ENCODE measurements at regions not wholly inside any gene's neighbourhood (a gene's known extent, or its start where the extent isn't known, plus 50 kb on each side); places are given as distances from the start of the nearest gene placed in this dataset.

DNA sequence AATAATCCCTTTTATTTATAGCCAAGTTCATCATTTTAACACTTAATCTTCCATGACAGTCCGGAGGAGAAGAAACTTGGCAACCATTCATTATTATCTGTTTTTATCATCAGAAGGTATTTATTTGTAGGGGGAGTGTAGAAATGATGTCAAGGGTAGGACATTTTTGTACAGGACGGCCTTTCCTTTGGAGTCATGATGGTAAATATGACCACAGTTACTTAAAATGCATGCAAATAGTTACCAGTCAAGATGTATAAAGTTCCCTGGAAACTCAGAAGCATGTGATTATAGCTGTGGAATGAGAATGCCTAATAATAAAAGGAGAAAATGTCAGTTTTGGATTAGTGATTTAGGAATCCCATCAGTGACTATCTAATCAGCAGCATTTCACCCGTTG lies 183.1 kb upstream of the PRPS1L1 start:
- WGBS, 3 donors: 42 to 52% (median 43%) methylated on average over 3 of the region's 3 CpGs
- intact Hi-C loops (cut with DNase I): no loop called here
- Histone ChIP-seq H3K4me3 (no peak overlapping the region), H3K27ac (no peak overlapping the region), H3K27me3 (ENCODE audit: insufficient read depth in 3 of 3, low read length in 2 of 3) (no peaks in the 10 kb centered on the region), H3K9me3 (no peaks in the 10 kb centered on the region), H3K4me1 (no peaks in the 10 kb centered on the region), H3K36me3 (ENCODE audit: insufficient read depth in 1 of 2, low read depth in 1 of 2) (no peaks in the 10 kb centered on the region)
- ATAC-seq: no peak
- no peak for DNase-seq
- TF ChIP-seq, protein P1, sequence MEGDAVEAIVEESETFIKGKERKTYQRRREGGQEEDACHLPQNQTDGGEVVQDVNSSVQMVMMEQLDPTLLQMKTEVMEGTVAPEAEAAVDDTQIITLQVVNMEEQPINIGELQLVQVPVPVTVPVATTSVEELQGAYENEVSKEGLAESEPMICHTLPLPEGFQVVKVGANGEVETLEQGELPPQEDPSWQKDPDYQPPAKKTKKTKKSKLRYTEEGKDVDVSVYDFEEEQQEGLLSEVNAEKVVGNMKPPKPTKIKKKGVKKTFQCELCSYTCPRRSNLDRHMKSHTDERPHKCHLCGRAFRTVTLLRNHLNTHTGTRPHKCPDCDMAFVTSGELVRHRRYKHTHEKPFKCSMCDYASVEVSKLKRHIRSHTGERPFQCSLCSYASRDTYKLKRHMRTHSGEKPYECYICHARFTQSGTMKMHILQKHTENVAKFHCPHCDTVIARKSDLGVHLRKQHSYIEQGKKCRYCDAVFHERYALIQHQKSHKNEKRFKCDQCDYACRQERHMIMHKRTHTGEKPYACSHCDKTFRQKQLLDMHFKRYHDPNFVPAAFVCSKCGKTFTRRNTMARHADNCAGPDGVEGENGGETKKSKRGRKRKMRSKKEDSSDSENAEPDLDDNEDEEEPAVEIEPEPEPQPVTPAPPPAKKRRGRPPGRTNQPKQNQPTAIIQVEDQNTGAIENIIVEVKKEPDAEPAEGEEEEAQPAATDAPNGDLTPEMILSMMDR (IDR thresholded peaks at IDR 0.05): no peak

DNA sequence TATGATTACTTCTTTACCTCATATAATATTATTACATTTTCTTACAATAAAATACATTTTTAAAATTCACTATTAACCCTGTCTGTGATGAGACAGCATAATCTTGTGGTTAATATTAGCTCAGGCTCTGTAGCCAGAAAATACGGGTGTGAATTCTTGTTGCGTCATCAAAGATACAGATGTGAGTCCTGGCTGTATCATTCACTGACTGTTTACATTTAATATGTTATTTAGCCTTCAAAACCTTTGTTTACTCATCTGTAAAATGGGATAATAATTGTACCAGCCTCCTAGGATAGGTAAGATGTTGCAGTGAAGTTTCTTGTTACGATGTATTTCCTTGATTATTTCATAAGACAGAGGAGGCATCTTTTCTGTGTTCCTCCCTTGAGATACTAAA lies 184.7 kb upstream of the PRPS1L1 start:
- DNase-seq (no peak), ATAC-seq (no peak)
- WGBS, 3 donors: 59 to 63% (median 60%) methylated on average over 3 of the region's 3 CpGs
- Histone ChIP-seq H3K27ac (no peak overlapping the region), H3K4me1 (no peaks in the 10 kb centered on the region), H3K36me3 (ENCODE audit: insufficient read depth in 1 of 2, low read depth in 1 of 2) (no peaks in the 10 kb centered on the region), H3K27me3 (ENCODE audit: insufficient read depth in 3 of 3, low read length in 2 of 3) (no peaks in the 10 kb centered on the region), H3K9me3 (no peaks in the 10 kb centered on the region), H3K4me3 (no peak overlapping the region)
- intact Hi-C loops (cut with DNase I): no loop called here
- TF ChIP-seq, protein P1 (IDR thresholded peaks at IDR 0.05): no peak

DNA sequence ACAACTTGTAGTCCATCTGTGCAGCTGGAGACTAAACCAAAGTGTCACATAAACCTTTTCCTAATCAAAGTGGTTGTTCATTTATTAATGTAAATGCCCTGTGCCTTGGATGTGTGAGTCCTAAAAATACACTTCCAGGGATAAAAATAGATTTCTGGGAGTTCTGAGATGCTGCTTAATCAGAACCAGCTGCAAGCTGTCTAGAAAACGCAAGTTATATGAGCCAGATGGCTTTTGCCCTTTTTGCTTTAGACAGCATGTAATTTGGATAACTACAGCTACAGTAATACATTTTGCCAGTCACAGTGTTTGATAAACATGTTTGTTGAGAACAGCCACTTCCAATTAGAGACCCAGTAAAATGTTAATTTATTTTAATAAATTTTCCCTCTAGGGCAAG lies 185.1 kb upstream of the PRPS1L1 start:
- DNase-seq (no peak), ATAC-seq (no peak)
- Histone ChIP-seq H3K27me3 (ENCODE audit: insufficient read depth in 3 of 3, low read length in 2 of 3) (no peaks in the 10 kb centered on the region), H3K27ac (no peak overlapping the region), H3K4me1 (no peaks in the 10 kb centered on the region), H3K9me3 (no peaks in the 10 kb centered on the region), H3K4me3 (no peak overlapping the region), H3K36me3 (ENCODE audit: insufficient read depth in 1 of 2, low read depth in 1 of 2) (no peaks in the 10 kb centered on the region)
- TF ChIP-seq, protein P1 (IDR thresholded peaks at IDR 0.05): no peak
- 5 to 20% (median 12%) methylated on average over 1 of the region's 1 CpG for WGBS, 3 donors
- intact Hi-C loops (cut with DNase I): no loop called here

DNA sequence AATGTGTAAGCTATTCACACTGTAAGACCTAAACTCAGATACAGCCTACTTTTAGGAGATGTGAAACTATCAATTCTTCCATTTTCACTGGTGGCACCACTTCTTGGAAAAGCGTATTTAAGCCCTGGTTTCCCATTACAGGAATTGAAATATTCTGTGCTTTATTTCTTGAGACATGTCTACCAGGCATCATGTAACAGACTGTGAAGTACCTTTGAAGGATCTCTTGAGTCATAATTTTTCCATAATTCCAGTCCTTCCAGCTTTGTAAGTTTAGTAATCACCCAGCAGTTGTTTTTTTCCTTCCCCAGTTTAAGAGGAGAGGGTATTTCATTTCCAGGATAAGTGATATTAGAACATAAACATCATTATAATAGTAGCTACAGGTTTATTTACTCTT lies 186.0 kb upstream of the PRPS1L1 start:
- H3K36me3 ChIP-seq (ENCODE audit: insufficient read depth in 1 of 2, low read depth in 1 of 2): no peaks in the 10 kb centered on the region
- no peaks in the 10 kb centered on the region for H3K9me3 ChIP-seq
- H3K4me3 ChIP-seq: no peak overlapping the region
- no peak for ATAC-seq
- no peaks in the 10 kb centered on the region for H3K4me1 ChIP-seq
- WGBS, 3 donors: 56 to 72% (median 71%) methylated on average over 1 of the region's 1 CpG
- intact Hi-C loops (cut with DNase I): no loop called here
- H3K27me3 ChIP-seq (ENCODE audit: insufficient read depth in 3 of 3, low read length in 2 of 3): no peaks in the 10 kb centered on the region
- DNase-seq: no peak
- TF ChIP-seq, protein P1 (IDR thresholded peaks at IDR 0.05): no peak
- H3K27ac ChIP-seq: no peak overlapping the region

DNA sequence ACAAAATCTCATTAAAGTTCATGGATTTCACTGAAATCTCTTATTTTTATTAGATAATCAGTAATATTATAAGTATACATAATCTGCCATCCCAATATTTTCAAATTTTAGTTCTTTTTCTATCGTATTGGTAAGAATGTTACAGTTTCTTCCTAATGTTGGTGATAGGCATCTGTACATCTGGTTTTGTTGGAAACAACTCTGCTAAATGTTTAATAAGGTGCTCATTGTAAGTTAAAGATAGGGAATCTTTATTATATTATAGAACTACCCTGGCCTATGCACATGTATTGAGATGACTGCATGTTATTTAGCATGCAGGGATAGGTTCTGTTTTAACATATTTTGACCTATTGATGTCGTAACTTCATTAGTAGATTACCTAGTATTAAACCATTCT lies 188.6 kb upstream of the PRPS1L1 start:
- Histone ChIP-seq H3K27ac (no peak overlapping the region), H3K36me3 (ENCODE audit: insufficient read depth in 1 of 2, low read depth in 1 of 2) (no peaks in the 10 kb centered on the region), H3K4me3 (no peak overlapping the region), H3K27me3 (ENCODE audit: insufficient read depth in 3 of 3, low read length in 2 of 3) (no peaks in the 10 kb centered on the region), H3K4me1 (no peaks in the 10 kb centered on the region), H3K9me3 (no peaks in the 10 kb centered on the region)
- ATAC-seq (no peak), DNase-seq (no peak)
- TF ChIP-seq, protein P1 (IDR thresholded peaks at IDR 0.05): no peak
- WGBS, 3 donors: 96 to 100% (median 96%) methylated on average over 2 of the region's 2 CpGs
- intact Hi-C loops (cut with DNase I): no loop called here

Measured in psoas muscle (tissue), 7 donors.